ENCODE measurements at regions not wholly inside any gene's neighbourhood (a gene's known extent, or its start where the extent isn't known, plus 50 kb on each side); places are given as distances from the start of the nearest gene placed in this dataset.

- no peaks in the 10 kb centered on the region for H3K36me3 ChIP-seq (ENCODE audit: insufficient read depth, low read length)
- no peak overlapping the region for H3K9ac ChIP-seq (ENCODE audit: low read length)
- Mint-ChIP-seq H3K4me3 (ENCODE audit: unreplicated experiment) (no peak overlapping the region), H3K4me1 (ENCODE audit: low read depth, unreplicated experiment) (no peaks in the 10 kb centered on the region), H3K36me3 (ENCODE audit: low read depth, unreplicated experiment) (no peaks in the 10 kb centered on the region), H3K27me3 (ENCODE audit: low read depth, unreplicated experiment) (no peaks in the 10 kb centered on the region), H3K9me3 (ENCODE audit: unreplicated experiment) (no peaks in the 10 kb centered on the region), H3K27ac (ENCODE audit: unreplicated experiment) (no peak overlapping the region)
- FAIRE-seq (no peak), DNase-seq (ENCODE audit: low read depth) (no peak)
- no peak overlapping the region for H3K4me2 ChIP-seq (ENCODE audit: low read length)
- no peaks in the 10 kb centered on the region for H4K20me1 ChIP-seq (ENCODE audit: insufficient read depth, low read length)
- H3K9me3 ChIP-seq (ENCODE audit: insufficient read depth, low read depth, low read length), result no peaks in the 10 kb centered on the region
- no peaks in the 10 kb centered on the region for H3K27me3 ChIP-seq (ENCODE audit: insufficient read depth, low read length)
- no peak overlapping the region for H2AFZ ChIP-seq (ENCODE audit: low read depth, low read length)
- no peaks in the 10 kb centered on the region for H3K79me2 ChIP-seq (ENCODE audit: insufficient read depth, low read length)
- H3K27ac ChIP-seq (ENCODE audit: low read depth, low read length), result no peak overlapping the region
- no peak for TF ChIP-seq CTCF (IDR thresholded peaks at IDR 0.05; ENCODE audit: insufficient read depth, low read depth, low read length)
- TF ChIP-seq EZH2 (IDR thresholded peaks at IDR 0.05; ENCODE audit: insufficient read depth, low read length), result no peak
- H3K4me1 ChIP-seq (ENCODE audit: insufficient read depth, low read length), result no peaks in the 10 kb centered on the region
- no peak overlapping the region for H3K4me3 ChIP-seq (ENCODE audit: insufficient read depth, low read depth, low read length)
These were observed 583.3 kb downstream of the DIPK2A start for GRCh38 chr3:144554889-144555288.

GRCh38 chr3:144556392-144556791 lies 584.8 kb downstream of the DIPK2A start:
- no peaks in the 10 kb centered on the region for H3K4me1 Mint-ChIP-seq (ENCODE audit: low read depth, unreplicated experiment)
- TF ChIP-seq CTCF (IDR thresholded peaks at IDR 0.05; ENCODE audit: insufficient read depth, low read depth, low read length) (no peak), EZH2 (IDR thresholded peaks at IDR 0.05; ENCODE audit: insufficient read depth, low read length) (no peak)
- H3K36me3 Mint-ChIP-seq (ENCODE audit: low read depth, unreplicated experiment), result no peaks in the 10 kb centered on the region
- H3K9me3 Mint-ChIP-seq (ENCODE audit: unreplicated experiment), result no peaks in the 10 kb centered on the region
- H3K27me3 ChIP-seq (ENCODE audit: insufficient read depth, low read length), result no peaks in the 10 kb centered on the region
- no peaks in the 10 kb centered on the region for H3K27me3 Mint-ChIP-seq (ENCODE audit: low read depth, unreplicated experiment)
- FAIRE-seq (no peak), DNase-seq (ENCODE audit: low read depth) (peak; percentile 55)
- H3K9me3 ChIP-seq (ENCODE audit: insufficient read depth, low read depth, low read length), result no peaks in the 10 kb centered on the region
- H3K9ac ChIP-seq (ENCODE audit: low read length), result no peak overlapping the region
- H3K79me2 ChIP-seq (ENCODE audit: insufficient read depth, low read length), result no peaks in the 10 kb centered on the region
- H3K4me3 Mint-ChIP-seq (ENCODE audit: unreplicated experiment), result no peak overlapping the region
- no peak overlapping the region for H3K27ac ChIP-seq (ENCODE audit: low read depth, low read length)
- no peak overlapping the region for H3K4me2 ChIP-seq (ENCODE audit: low read length)
- H3K27ac Mint-ChIP-seq (ENCODE audit: unreplicated experiment), result no peak overlapping the region
- H2AFZ ChIP-seq (ENCODE audit: low read depth, low read length), result no peak overlapping the region
- no peaks in the 10 kb centered on the region for H3K36me3 ChIP-seq (ENCODE audit: insufficient read depth, low read length)
- H3K4me1 ChIP-seq (ENCODE audit: insufficient read depth, low read length), result no peaks in the 10 kb centered on the region
- no peaks in the 10 kb centered on the region for H4K20me1 ChIP-seq (ENCODE audit: insufficient read depth, low read length)
- no peak overlapping the region for H3K4me3 ChIP-seq (ENCODE audit: insufficient read depth, low read depth, low read length)

- no peaks in the 10 kb centered on the region for H3K9me3 Mint-ChIP-seq (ENCODE audit: unreplicated experiment)
- no peaks in the 10 kb centered on the region for H3K27me3 ChIP-seq (ENCODE audit: insufficient read depth, low read length)
- TF ChIP-seq CTCF (IDR thresholded peaks at IDR 0.05; ENCODE audit: insufficient read depth, low read depth, low read length), result no peak
- no peak for TF ChIP-seq EZH2 (IDR thresholded peaks at IDR 0.05; ENCODE audit: insufficient read depth, low read length)
- DNase-seq (ENCODE audit: low read depth) (peak; percentile 10), FAIRE-seq (no peak)
- no peak overlapping the region for H3K4me2 ChIP-seq (ENCODE audit: low read length)
- H3K27ac ChIP-seq (ENCODE audit: low read depth, low read length), result no peak overlapping the region
- no peaks in the 10 kb centered on the region for H3K4me1 ChIP-seq (ENCODE audit: insufficient read depth, low read length)
- H3K4me3 ChIP-seq (ENCODE audit: insufficient read depth, low read depth, low read length), result no peak overlapping the region
- no peak overlapping the region for H3K27ac Mint-ChIP-seq (ENCODE audit: unreplicated experiment)
- no peak overlapping the region for H3K9ac ChIP-seq (ENCODE audit: low read length)
- no peaks in the 10 kb centered on the region for H3K79me2 ChIP-seq (ENCODE audit: insufficient read depth, low read length)
- H3K4me1 Mint-ChIP-seq (ENCODE audit: low read depth, unreplicated experiment), result no peaks in the 10 kb centered on the region
- H2AFZ ChIP-seq (ENCODE audit: low read depth, low read length), result no peak overlapping the region
- H3K36me3 ChIP-seq (ENCODE audit: insufficient read depth, low read length), result no peaks in the 10 kb centered on the region
- H3K27me3 Mint-ChIP-seq (ENCODE audit: low read depth, unreplicated experiment), result no peaks in the 10 kb centered on the region
- no peaks in the 10 kb centered on the region for H3K36me3 Mint-ChIP-seq (ENCODE audit: low read depth, unreplicated experiment)
- no peaks in the 10 kb centered on the region for H4K20me1 ChIP-seq (ENCODE audit: insufficient read depth, low read length)
- H3K9me3 ChIP-seq (ENCODE audit: insufficient read depth, low read depth, low read length), result no peaks in the 10 kb centered on the region
- H3K4me3 Mint-ChIP-seq (ENCODE audit: unreplicated experiment), result no peak overlapping the region
These were observed 585.9 kb downstream of the DIPK2A start for GRCh38 chr3:144557515-144557914.

Measured in astrocyte (in vitro differentiated cells and primary cell).